ENCODE measurements at regions not wholly inside any gene's neighbourhood (a gene's known extent, or its start where the extent isn't known, plus 50 kb on each side); places are given as distances from the start of the nearest gene placed in this dataset.

GRCh38 chr18:34122724-34123334 lies 101.9 kb downstream of the NOL4 start:
- peak; percentile 96 for TF ChIP-seq CTCF (IDR thresholded peaks at IDR 0.05)
- no peak for TF ChIP-seq ZFX (IDR thresholded peaks at IDR 0.05; ENCODE audit: borderline replicate concordance)
